ENCODE measurements at regions not wholly inside any gene's neighbourhood (a gene's known extent, or its start where the extent isn't known, plus 50 kb on each side); places are given as distances from the start of the nearest gene placed in this dataset.

DNA sequence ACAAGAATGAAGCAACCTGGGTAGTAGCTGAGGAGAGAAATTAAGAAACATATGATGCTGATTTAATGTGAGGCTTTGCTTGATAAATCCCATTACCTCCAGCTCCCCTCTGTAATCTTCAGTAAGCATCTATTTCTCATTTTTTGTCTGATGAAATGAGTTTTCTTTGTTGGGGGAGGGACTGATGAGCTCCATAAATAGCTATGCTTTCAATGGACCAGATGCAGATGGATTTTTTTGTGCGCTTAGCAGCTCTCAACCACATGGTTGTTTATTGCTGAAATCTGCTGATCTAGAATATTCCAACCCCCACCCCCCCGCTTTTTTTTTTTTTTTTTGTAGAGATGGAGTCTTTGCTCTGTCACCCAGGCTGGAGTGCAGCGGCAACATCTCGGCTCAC, 1082.0 kb downstream of the RAPGEF2 start:
- H3K36me3 ChIP-seq, result no peaks in the 10 kb centered on the region
- peaks cover 0 to 3% (median 0%) of the 10 kb centered on the region in 11 donors for H3K9me3 ChIP-seq
- DNase-seq (no peak), ATAC-seq (no peak)
- no peak overlapping the region for H3K27ac ChIP-seq
- no peaks in the 10 kb centered on the region for H3K27me3 ChIP-seq
- TF ChIP-seq, protein P1, sequence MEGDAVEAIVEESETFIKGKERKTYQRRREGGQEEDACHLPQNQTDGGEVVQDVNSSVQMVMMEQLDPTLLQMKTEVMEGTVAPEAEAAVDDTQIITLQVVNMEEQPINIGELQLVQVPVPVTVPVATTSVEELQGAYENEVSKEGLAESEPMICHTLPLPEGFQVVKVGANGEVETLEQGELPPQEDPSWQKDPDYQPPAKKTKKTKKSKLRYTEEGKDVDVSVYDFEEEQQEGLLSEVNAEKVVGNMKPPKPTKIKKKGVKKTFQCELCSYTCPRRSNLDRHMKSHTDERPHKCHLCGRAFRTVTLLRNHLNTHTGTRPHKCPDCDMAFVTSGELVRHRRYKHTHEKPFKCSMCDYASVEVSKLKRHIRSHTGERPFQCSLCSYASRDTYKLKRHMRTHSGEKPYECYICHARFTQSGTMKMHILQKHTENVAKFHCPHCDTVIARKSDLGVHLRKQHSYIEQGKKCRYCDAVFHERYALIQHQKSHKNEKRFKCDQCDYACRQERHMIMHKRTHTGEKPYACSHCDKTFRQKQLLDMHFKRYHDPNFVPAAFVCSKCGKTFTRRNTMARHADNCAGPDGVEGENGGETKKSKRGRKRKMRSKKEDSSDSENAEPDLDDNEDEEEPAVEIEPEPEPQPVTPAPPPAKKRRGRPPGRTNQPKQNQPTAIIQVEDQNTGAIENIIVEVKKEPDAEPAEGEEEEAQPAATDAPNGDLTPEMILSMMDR (IDR thresholded peaks at IDR 0.05), result no peak
- 77 to 85% methylated on average over 4 of the region's 4 CpGs for WGBS, 2 donors
- no peak overlapping the region for H3K4me3 ChIP-seq
- intact Hi-C loops (cut with DNase I), result no loop called here
- no peaks in the 10 kb centered on the region for H3K4me1 ChIP-seq

DNA sequence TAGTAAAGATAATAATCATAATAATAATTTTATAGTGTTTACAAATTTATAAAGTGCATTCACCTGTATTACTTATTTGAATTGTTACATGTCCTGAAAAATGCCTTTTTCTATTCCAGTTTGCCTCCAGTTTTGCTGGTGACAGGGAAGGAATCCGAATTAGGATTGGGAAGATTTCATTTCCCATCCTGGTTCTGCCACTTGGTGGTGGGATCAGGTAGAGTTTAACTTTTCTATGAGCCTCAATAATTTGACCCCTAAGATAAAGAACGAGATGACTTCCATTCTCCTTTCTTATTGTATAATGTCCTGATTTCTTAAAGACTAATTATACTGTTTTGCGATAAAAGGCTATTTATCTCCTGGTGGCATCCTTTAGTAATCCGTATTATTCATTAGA, 1090.9 kb downstream of the RAPGEF2 start:
- TF ChIP-seq, protein P1 (IDR thresholded peaks at IDR 0.05), result no peak
- Histone ChIP-seq H3K36me3 (no peaks in the 10 kb centered on the region), H3K4me1 (no peaks in the 10 kb centered on the region), H3K9me3 (peaks cover 0 to 10% (median 0%) of the 10 kb centered on the region in 11 donors), H3K27me3 (no peaks in the 10 kb centered on the region), H3K4me3 (no peak overlapping the region), H3K27ac (no peak overlapping the region)
- intact Hi-C loops (cut with DNase I), result no loop called here
- ATAC-seq (no peak), DNase-seq (no peak)
- WGBS, 2 donors, result 77 to 78% methylated on average over 4 of the region's 4 CpGs

DNA sequence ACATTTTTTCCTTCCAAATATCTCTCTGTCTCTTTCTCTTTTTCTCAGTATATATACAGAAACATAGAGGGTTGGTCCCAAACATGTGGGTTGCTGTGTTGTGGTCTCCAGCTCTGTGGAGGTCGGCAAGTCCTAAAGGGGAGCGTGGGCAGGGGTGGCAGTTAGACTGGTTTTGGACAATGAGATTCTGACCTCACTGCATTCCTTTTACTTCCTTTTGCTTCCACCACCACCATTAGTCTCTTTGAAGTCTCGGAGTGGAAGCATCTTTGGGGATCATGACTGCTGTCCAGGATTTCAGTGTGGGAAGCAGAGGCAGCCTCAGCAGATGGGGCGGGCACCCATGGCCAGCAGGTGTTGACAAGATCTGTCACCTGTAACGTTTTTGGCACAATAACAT, 1091.8 kb downstream of the RAPGEF2 start:
- ATAC-seq (no peak), DNase-seq (no peak)
- Histone ChIP-seq H3K36me3 (no peaks in the 10 kb centered on the region), H3K4me3 (no peak overlapping the region), H3K4me1 (no peaks in the 10 kb centered on the region), H3K27me3 (no peaks in the 10 kb centered on the region), H3K9me3 (peaks cover 0 to 14% (median 0%) of the 10 kb centered on the region in 11 donors), H3K27ac (no peak overlapping the region)
- intact Hi-C loops (cut with DNase I), result no loop called here
- TF ChIP-seq, protein P1 (IDR thresholded peaks at IDR 0.05), result no peak
- WGBS, 2 donors, result 71 to 76% methylated on average over 5 of the region's 5 CpGs

DNA sequence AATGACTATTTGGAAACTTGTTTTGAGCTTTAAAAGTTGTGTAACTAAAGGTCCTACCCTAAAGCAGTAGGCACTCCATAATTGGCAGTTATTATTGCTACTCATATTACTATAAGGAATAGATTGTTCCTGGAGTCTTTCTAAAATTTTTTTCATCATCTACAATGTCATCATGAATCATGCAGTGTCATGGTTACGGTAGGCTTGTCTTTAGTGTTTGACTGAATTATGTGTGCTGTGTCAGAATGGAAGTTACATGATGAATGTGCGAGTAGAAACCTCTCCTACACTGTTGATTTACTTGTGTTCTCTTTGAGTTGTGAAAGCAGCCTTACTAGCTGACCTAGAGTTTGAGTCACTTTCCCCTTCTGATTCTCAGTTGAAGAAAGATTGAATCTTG, 1099.9 kb downstream of the RAPGEF2 start:
- Histone ChIP-seq H3K27ac (no peak overlapping the region), H3K4me1 (no peaks in the 10 kb centered on the region), H3K4me3 (no peak overlapping the region), H3K9me3 (peaks cover 0 to 25% (median 3%) of the 10 kb centered on the region in 11 donors), H3K27me3 (no peaks in the 10 kb centered on the region), H3K36me3 (no peaks in the 10 kb centered on the region)
- WGBS, 2 donors, result 79 to 84% methylated on average over 2 of the region's 2 CpGs
- DNase-seq, result no peak
- TF ChIP-seq, protein P1 (IDR thresholded peaks at IDR 0.05), result no peak
- intact Hi-C loops (cut with DNase I), result no loop called here
- no peak for ATAC-seq
